K562 (cell line): ENCODE measurements at regions not wholly inside any gene's neighbourhood (a gene's known extent, or its start where the extent isn't known, plus 50 kb on each side); places are given as distances from the start of the nearest gene placed in this dataset.

ENCODE experiments used
- ATAC-seq: fragments of 200-7000 bp; cut with Tn5 transposase; 3 replicates; pipeline ENCODE4 v1.9.1; 2020; ENCODE audit warnings: moderate library complexity
- BruUV-seq: library from RNA; stranded (reverse); fragments of 400-500 nt; replicated peaks from 2 replicates; lab custom pipeline; 2021; lab: Mats Ljungman, UMichigan
- CTCF ChIA-PET: fragments of 300-600 bp; formaldehyde crosslinking; extraction: SDS; loops from one replicate; lab custom pipeline; 2021; ENCODE audit warnings: low intra/inter-chr PET ratio; lab: Yijun Ruan, JAX
- POLR2A ChIA-PET: fragments of 300-600, 350-650 bp; sonication (Branson Sonifier 250); formaldehyde crosslinking; extraction: SDS; loops from one replicate; lab custom pipeline; 2021; ENCODE audit warnings: antibody characterized with exemption, inconsistent platforms; lab: Yijun Ruan, JAX
- DNase-seq, 4 experiments: peaks; one replicate each; pipeline versions ENCODE4 v3.0.0 to v3.0.0-alpha.2; 2011 to 2018; ENCODE audit warnings: low spot score in 3 of 4, mixed read lengths in 3 of 4; ENCODE audit errors: extremely low read depth in 1 of 4
- FAIRE-seq: peaks from 2 replicates; lab custom pipeline; 2011; peaks lifted over from hg19 to GRCh38; lab: Jason Lieb, UNC
- H2AFZ ChIP-seq: 2 replicates; pipeline ENCODE4 v1.6.0; 2011; ENCODE audit warnings: low read depth, low read length, control low read depth, inconsistent platforms
- H3K27ac ChIP-seq: fragments of 200-600 bp; 3 replicates; pipeline ENCODE4 v1.8.0; 2011; ENCODE audit warnings: low read depth, mild to moderate bottlenecking, control low read depth, inconsistent platforms, low read length, moderate library complexity, mixed read lengths; ENCODE audit errors: extremely low read depth
- H3K27me3 ChIP-seq, 2 experiments: fragments of 300-600 bp in 1 of 2; 2 replicates in 1 of 2; 3 replicates in 1 of 2; pipeline versions ENCODE4 v1.6.0 to v1.8.0; 2011; ENCODE audit warnings: inconsistent platforms in 2 of 2, low read length in 2 of 2, mild to moderate bottlenecking in 1 of 2, mixed read lengths in 1 of 2, moderate library complexity in 1 of 2; ENCODE audit not compliant: control insufficient read depth in 2 of 2, insufficient read depth in 2 of 2
- H3K36me3 ChIP-seq: fragments of 300-600 bp; 3 replicates; pipeline ENCODE4 v1.8.0; 2011; ENCODE audit warnings: mild to moderate bottlenecking, low read length, inconsistent platforms; ENCODE audit not compliant: control insufficient read depth, insufficient read depth
- H3K4me1 ChIP-seq, 2 experiments: fragments of 200-600 bp in 1 of 2; replicated peaks in 1 of 2; 2 replicates in 1 of 2; 3 replicates in 1 of 2; pipeline versions ENCODE4 v1.5.1 to v1.8.0; 2011; ENCODE audit warnings: inconsistent platforms in 2 of 2, low read length in 2 of 2, mild to moderate bottlenecking in 1 of 2, mixed read lengths in 1 of 2, moderate library complexity in 1 of 2; ENCODE audit not compliant: control insufficient read depth in 2 of 2, insufficient read depth in 2 of 2
- H3K4me2 ChIP-seq: 2 replicates; pipeline ENCODE4 v1.6.1; 2011; ENCODE audit warnings: low read length, control low read depth, inconsistent platforms, mixed read lengths; ENCODE audit not compliant: insufficient read depth
- H3K4me3 ChIP-seq: fragments of 200-600 bp; sonication (generic), shearing (Covaris generic); 2 replicates; pipeline ENCODE4 v1.5.1; 2016; ENCODE audit warnings: control low read depth, inconsistent platforms
- H3K79me2 ChIP-seq: fragments of 200-600 bp; 3 replicates; pipeline ENCODE4 v1.8.0; 2011; ENCODE audit warnings: low read length, inconsistent platforms; ENCODE audit not compliant: control insufficient read depth, insufficient read depth
- H3K9ac ChIP-seq, 2 experiments: 2 replicates each; pipeline versions ENCODE4 v1.6.0 to v1.6.1; 2011; ENCODE audit warnings: low read depth in 2 of 2, low read length in 2 of 2, control low read depth in 1 of 2, inconsistent platforms in 1 of 2, mild to moderate bottlenecking in 1 of 2, mixed read lengths in 1 of 2; ENCODE audit not compliant: insufficient read depth in 1 of 2
- H3K9me1 ChIP-seq: one replicate; pipeline ENCODE4 v1.6.0; 2011; ENCODE audit warnings: inconsistent platforms, mild to moderate bottlenecking, low read length, moderate library complexity; ENCODE audit not compliant: control insufficient read depth, insufficient read depth
- H3K9me3 ChIP-seq: replicated peaks from 2 replicates; pipeline ENCODE4 v1.5.1; 2011; ENCODE audit warnings: low read depth, low read length, inconsistent platforms; ENCODE audit not compliant: control insufficient read depth, insufficient read depth
- H4K20me1 ChIP-seq: replicated peaks from 2 replicates; pipeline ENCODE4 v1.6.1; 2011; ENCODE audit warnings: low read length, inconsistent platforms, mixed read lengths; ENCODE audit not compliant: control insufficient read depth, insufficient read depth
- C11orf30 ChIP-seq: fragments of 450-650 bp; IDR thresholded peaks from 2 replicates; pipeline ENCODE4 v1.6.1; 2016; ENCODE audit warnings: low read depth, mild to moderate bottlenecking
- ZNF316 ChIP-seq: fragments of 450-650 bp; IDR thresholded peaks from 2 replicates; pipeline ENCODE4 v1.6.1; 2016
- WGBS: fragments of 100-300 bp; shearing (Covaris generic); methylation state at CpG from one replicate; pipeline ENCODE4 v1.1.6; 2016; ENCODE audit warnings: low coverage, mixed read lengths; ENCODE audit not compliant: insufficient coverage; ENCODE audit errors: missing lambda C conversion rate; 5-methylcytosine and 5-hydroxymethylcytosine counted together
- in situ Hi-C: fragments of 300-500 bp; cut with MboI; formaldehyde crosslinking; loops from 4 replicates; pipeline ENCODE4 v1.15.0; 2018; ENCODE audit warnings: inconsistent platforms, mixed read lengths
- intact Hi-C: fragments of 100-400 bp; cut with micrococcal nuclease; formaldehyde crosslinking; loops from 2 replicates; pipeline ENCODE4 v1.14.2; 2022
- TF ChIP-seq, protein P1 (sequence below), 2 experiments: IDR thresholded peaks in 1 of 2; conservative IDR thresholded peaks in 1 of 2; 2 replicates each; pipeline ENCODE4 v1.6.1; 2016; ENCODE audit warnings: low read depth in 2 of 2, mild to moderate bottlenecking in 1 of 2, missing compliant biosample characterization in 1 of 2, missing genetic modification characterization in 1 of 2, moderate library complexity in 1 of 2

DNA sequence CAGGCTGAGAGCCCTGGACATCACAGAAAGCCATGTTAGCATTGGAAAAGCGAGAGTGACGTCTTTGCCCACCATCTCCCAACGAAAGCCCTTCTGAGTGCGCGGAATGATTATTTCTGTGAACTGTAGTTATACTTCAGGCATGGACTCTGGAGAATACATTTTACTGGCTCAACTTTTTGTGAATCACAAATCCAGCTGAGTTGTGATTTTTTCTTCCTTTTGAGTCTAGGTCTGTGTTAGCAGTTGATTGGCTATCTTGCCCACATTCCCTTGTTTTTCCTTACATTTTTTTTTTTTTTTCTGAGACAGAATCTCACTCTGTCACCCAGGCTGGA is 183.1 kb downstream of the INO80D start:
- Histone ChIP-seq H3K36me3 (no peaks in the 10 kb centered on the region), H2AFZ (peak overlapping the region; percentile 87), H3K4me1 (peaks cover 3 to 12% of the 10 kb centered on the region in 2 experiments; a peak in 3 of 5 replicates), H3K9ac (peak overlapping the region; percentile 26 to 56; a peak in 3 of 4 replicates), H3K9me1 (no peaks in the 10 kb centered on the region), H3K4me3 (no peak overlapping the region)
- CTCF ChIA-PET: no interaction called here
- in situ Hi-C loops: no loop called here
- TF ChIP-seq ZNF316 (peak; percentile 21; the same call in 1 of the 2 replicates), C11orf30 (0 out of 2 replicates have a peak, but pooled peaks have one; percentile 3)
- TF ChIP-seq, protein P1, sequence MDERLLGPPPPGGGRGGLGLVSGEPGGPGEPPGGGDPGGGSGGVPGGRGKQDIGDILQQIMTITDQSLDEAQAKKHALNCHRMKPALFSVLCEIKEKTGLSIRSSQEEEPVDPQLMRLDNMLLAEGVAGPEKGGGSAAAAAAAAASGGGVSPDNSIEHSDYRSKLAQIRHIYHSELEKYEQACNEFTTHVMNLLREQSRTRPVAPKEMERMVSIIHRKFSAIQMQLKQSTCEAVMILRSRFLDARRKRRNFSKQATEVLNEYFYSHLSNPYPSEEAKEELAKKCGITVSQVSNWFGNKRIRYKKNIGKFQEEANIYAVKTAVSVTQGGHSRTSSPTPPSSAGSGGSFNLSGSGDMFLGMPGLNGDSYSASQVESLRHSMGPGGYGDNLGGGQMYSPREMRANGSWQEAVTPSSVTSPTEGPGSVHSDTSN (CRISPR knock-in tag; IDR thresholded peaks at IDR 0.05; ENCODE audit: low read depth): no peak
- TF ChIP-seq, protein P1 (tag; conservative IDR thresholded peaks at IDR 0.05; ENCODE audit: low read depth): no peak
- TF ChIP-seq, all 486 proteins: peak for 2
- Histone ChIP-seq H3K9me3 (peaks cover 2% of the 10 kb centered on the region; the same call in 1 of the 2 replicates), H3K4me2 (peak overlapping the region; percentile 73), H3K27me3 (no peaks in the 10 kb centered on the region), H3K27ac (peak overlapping the region; percentile 56), H3K79me2 (no peaks in the 10 kb centered on the region), H4K20me1 (no peaks in the 10 kb centered on the region)
- ATAC-seq: no peak
- FAIRE-seq: no peak
- WGBS: 6% methylated on average over 5 of the region's 5 CpGs
- BruUV-seq: no TSS peak
- intact Hi-C loops: loop anchor here (5.0 kb wide), 1 partner anchor 44 kb away; no protein-coding TSS in a partner anchor
- no peak for DNase-seq
- POLR2A ChIA-PET: no interaction called here
